IMR-90 (cell line): ENCODE measurements at regions not wholly inside any gene's neighbourhood (a gene's known extent, or its start where the extent isn't known, plus 50 kb on each side); places are given as distances from the start of the nearest gene placed in this dataset.
A peak's percentile ranks its signal among the peaks of the same experiment; 100 is the strongest.

Source experiments
- ATAC-seq: fragments of 200-7000 bp; cut with Tn5 transposase; 2 replicates; pipeline ENCODE4 v1.9.1; 2020; ENCODE audit warnings: low read depth, mild to moderate bottlenecking, moderate library complexity
- BruUV-seq: library from RNA; stranded (reverse); fragments of 400-500 nt; replicated peaks from 2 replicates; lab custom pipeline; 2021; lab: Mats Ljungman, UMichigan
- CTCF ChIA-PET: fragments of 300-600 bp; formaldehyde crosslinking; extraction: SDS; loops from one replicate; lab custom pipeline; 2021; ENCODE audit warnings: antibody characterized with exemption; lab: Yijun Ruan, JAX
- POLR2A ChIA-PET: fragments of 300-600 bp; sonication (Branson Sonifier 250); formaldehyde crosslinking; loops from one replicate; lab custom pipeline; 2022; ENCODE audit warnings: antibody characterized with exemption; ENCODE audit not compliant: unreplicated experiment; lab: Charles Lee
- DNase-seq: peaks from one replicate; pipeline ENCODE4 v3.0.0; 2013
- H2AFZ ChIP-seq: replicated peaks from 2 replicates; pipeline ENCODE3; 2013; ENCODE audit warnings: low read length, mild to moderate bottlenecking; ENCODE audit not compliant: poor library complexity
- H2AK5ac ChIP-seq: 2 replicates; pipeline ENCODE4 v1.6.1; 2013; ENCODE audit warnings: low read depth, low read length, inconsistent platforms
- H2AK9ac ChIP-seq: replicated peaks from 2 replicates; pipeline ENCODE3; 2013; ENCODE audit warnings: mild to moderate bottlenecking, low read depth, low read length, moderate library complexity; ENCODE audit not compliant: poor library complexity
- H2BK120ac ChIP-seq: 2 replicates; pipeline ENCODE4 v1.6.1; 2013; ENCODE audit warnings: low read depth, low read length, inconsistent platforms
- H2BK15ac ChIP-seq: 3 replicates; pipeline ENCODE4 v1.6.1; 2013; ENCODE audit warnings: low read depth, low read length, inconsistent platforms
- H2BK20ac ChIP-seq: 2 replicates; pipeline ENCODE4 v1.6.1; 2013; ENCODE audit warnings: low read depth, mild to moderate bottlenecking, inconsistent platforms, low read length, moderate library complexity
- H2BK5ac ChIP-seq: 2 replicates; pipeline ENCODE4 v1.6.1; 2013; ENCODE audit warnings: mild to moderate bottlenecking, low read depth, low read length, inconsistent platforms; ENCODE audit not compliant: poor library complexity, severe bottlenecking
- H3K14ac ChIP-seq: replicated peaks from 2 replicates; pipeline ENCODE4 v1.6.1; 2013; ENCODE audit warnings: low read depth, low read length, inconsistent platforms
- H3K18ac ChIP-seq: 2 replicates; pipeline ENCODE4 v1.6.1; 2013; ENCODE audit warnings: low read depth, low read length, control low read depth
- H3K23ac ChIP-seq: 2 replicates; pipeline ENCODE4 v1.6.1; 2013; ENCODE audit warnings: low read depth, low read length, inconsistent platforms
- H3K27ac ChIP-seq: 2 replicates; pipeline ENCODE4 v1.5.1; 2013; ENCODE audit warnings: mild to moderate bottlenecking, control low read depth, low read length; ENCODE audit not compliant: insufficient read depth
- H3K27me3 ChIP-seq: 2 replicates; pipeline ENCODE4 v1.6.1; 2013; ENCODE audit warnings: low read length; ENCODE audit not compliant: control insufficient read depth, insufficient read depth
- H3K36me3 ChIP-seq: 2 replicates; pipeline ENCODE4 v1.6.1; 2013; ENCODE audit warnings: low read length, mixed read lengths; ENCODE audit not compliant: control insufficient read depth, insufficient read depth
- H3K4ac ChIP-seq: 2 replicates; pipeline ENCODE4 v1.6.1; 2013; ENCODE audit warnings: low read depth, low read length, inconsistent platforms
- H3K4me1 ChIP-seq: 2 replicates; pipeline ENCODE4 v1.6.1; 2013; ENCODE audit warnings: low read length, mixed read lengths; ENCODE audit not compliant: control insufficient read depth, insufficient read depth
- H3K4me2 ChIP-seq: 2 replicates; pipeline ENCODE4 v1.6.1; 2013; ENCODE audit warnings: low read depth, mild to moderate bottlenecking, control low read depth, low read length, moderate library complexity
- H3K4me3 ChIP-seq: 2 replicates; pipeline ENCODE4 v1.5.1; 2013; ENCODE audit warnings: low read depth, mild to moderate bottlenecking, control low read depth, low read length, moderate library complexity; ENCODE audit not compliant: insufficient read depth
- H3K56ac ChIP-seq: 2 replicates; pipeline ENCODE4 v1.6.1; 2013; ENCODE audit warnings: low read length, inconsistent platforms; ENCODE audit not compliant: insufficient read depth; ENCODE audit errors: extremely low read depth
- H3K79me1 ChIP-seq, 2 experiments: 2 replicates each; pipeline ENCODE4 v1.6.1; 2013; ENCODE audit warnings: low read length in 2 of 2, inconsistent platforms in 1 of 2, low read depth in 1 of 2
- H3K9ac ChIP-seq: 2 replicates; pipeline ENCODE4 v1.6.1; 2013; ENCODE audit warnings: low read depth, low read length, control low read depth
- H3K9me1 ChIP-seq: 2 replicates; pipeline ENCODE4 v1.6.1; 2013; ENCODE audit warnings: low read length, inconsistent platforms; ENCODE audit not compliant: insufficient read depth
- H3K9me3 ChIP-seq: 2 replicates; pipeline ENCODE4 v1.6.1; 2013; ENCODE audit warnings: low read length; ENCODE audit not compliant: control insufficient read depth, insufficient read depth
- H4K20me1 ChIP-seq: 2 replicates; pipeline ENCODE4 v1.6.1; 2013; ENCODE audit warnings: low read length, inconsistent platforms; ENCODE audit not compliant: insufficient read depth
- H4K5ac ChIP-seq: 2 replicates; pipeline ENCODE4 v1.6.1; 2013; ENCODE audit warnings: mild to moderate bottlenecking, low read depth, low read length, control low read depth
- H4K8ac ChIP-seq, 2 experiments: 2 replicates each; pipeline ENCODE4 v1.6.1; 2013; ENCODE audit warnings: low read depth in 2 of 2, low read length in 2 of 2, control low read depth in 1 of 2, inconsistent platforms in 1 of 2
- H4K91ac ChIP-seq: 2 replicates; pipeline ENCODE4 v1.6.1; 2013; ENCODE audit warnings: low read depth, low read length, inconsistent platforms; ENCODE audit not compliant: insufficient read depth
- RCOR1 ChIP-seq: IDR thresholded peaks from 2 replicates; pipeline ENCODE4 v1.6.1; 2012; ENCODE audit warnings: mild to moderate bottlenecking, low read length, improper control_type of control experiment; ENCODE audit not compliant: insufficient replicate concordance
- SMC3 ChIP-seq: fragments of 150-350 bp; IDR thresholded peaks from 2 replicates; pipeline ENCODE4 v1.6.1; 2016; ENCODE audit warnings: low read depth, mild to moderate bottlenecking, antibody characterized with exemption, low read length, moderate library complexity
- WGBS, 2 experiments: methylation state at CpG; one replicate each; pipeline versions ENCODE4 v1.1.5 to v1.1.7; 2013; ENCODE audit warnings: missing lambda C conversion rate in 2 of 2; ENCODE audit not compliant: insufficient read length in 1 of 2; ENCODE audit errors: extremely low coverage in 2 of 2; 5-methylcytosine and 5-hydroxymethylcytosine counted together
- dilution Hi-C: fragments of 300-500 bp; cut with HindIII; formaldehyde crosslinking; loops from one replicate; pipeline ENCODE4 v1.14.3; 2018; ENCODE audit warnings: low sequenced_read_pairs; ENCODE audit not compliant: unreplicated experiment
- in situ Hi-C: fragments of 300-500 bp; cut with MboI; formaldehyde crosslinking; loops from 3 replicates; pipeline ENCODE4 v1.14.3; 2019; ENCODE audit warnings: low sequenced_read_pairs, inconsistent platforms, mixed read lengths
- intact Hi-C: fragments of 100-400 bp; cut with micrococcal nuclease; formaldehyde crosslinking; loops from 2 replicates; pipeline ENCODE4 v1.10.0; 2022

DNA sequence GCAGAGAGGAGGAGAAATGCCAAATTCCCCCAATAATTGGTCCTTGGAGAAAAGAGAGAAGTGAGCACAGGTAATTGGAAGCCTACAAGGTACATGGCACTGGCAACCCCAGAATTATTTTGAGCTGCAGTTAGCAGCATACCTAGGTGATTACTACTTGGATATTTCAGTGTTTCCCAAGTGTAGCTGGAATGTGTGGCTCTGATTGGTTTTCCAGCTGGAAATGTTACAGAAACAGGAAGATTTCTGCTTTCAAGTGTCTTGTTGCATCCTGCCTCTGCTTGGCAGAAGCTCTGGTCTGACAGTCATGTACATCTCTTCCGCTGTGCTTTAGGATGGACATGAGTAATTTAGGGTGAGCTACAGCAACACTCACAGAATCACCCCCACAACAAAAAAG lies 262.1 kb downstream of the ENC1 start:
- Histone ChIP-seq H4K91ac (no peak overlapping the region), H3K9ac (no peak overlapping the region), H3K18ac (no peak overlapping the region), H2BK20ac (no peak overlapping the region), H2AK9ac (no peak overlapping the region), H3K4ac (no peak overlapping the region), H3K23ac (no peak overlapping the region), H2AK5ac (no peak overlapping the region), H2BK15ac (no peak overlapping the region), H3K4me2 (no peak overlapping the region), H2AFZ (no peak overlapping the region), H3K27ac (no peak overlapping the region), H3K79me1 (no peaks in the 10 kb centered on the region), H3K36me3 (no peaks in the 10 kb centered on the region), H4K8ac (no peak overlapping the region), H2BK120ac (no peak overlapping the region), H3K4me1 (no peaks in the 10 kb centered on the region), H3K4me3 (no peak overlapping the region), H3K9me1 (0 out of 2 replicates have a peak, but pooled peaks cover 3% of the 10 kb centered on the region), H2BK5ac (no peak overlapping the region), H3K9me3 (no peaks in the 10 kb centered on the region), H3K56ac (no peak overlapping the region), H3K27me3 (peaks cover 13% of the 10 kb centered on the region), H4K20me1 (no peaks in the 10 kb centered on the region), H4K5ac (no peak overlapping the region), H3K14ac (no peak overlapping the region)
- dilution Hi-C loops (no loop called here), in situ Hi-C loops (no loop called here), intact Hi-C loops (no loop called here)
- TF ChIP-seq SMC3 (no peak), RCOR1 (no peak)
- BruUV-seq: no TSS peak
- POLR2A ChIA-PET: no interaction called here
- ATAC-seq (peak; percentile 53; the same call in 1 of the 2 replicates), DNase-seq (peak; percentile 60)
- WGBS, 2 experiments: no CpG with 5 or more reads among the region's 1 CpG
- CTCF ChIA-PET: interaction anchor here (0.6 kb wide), 1 partner anchor 286 kb away, joined by 3 read pairs; no protein-coding TSS in a partner anchor
